H1 (cell line): ENCODE measurements at regions not wholly inside any gene's neighbourhood (a gene's known extent, or its start where the extent isn't known, plus 50 kb on each side); places are given as distances from the start of the nearest gene placed in this dataset.
"Not testable (repeated sequence)": the region's sequence is repeated elsewhere in the genome, so short reads cannot be mapped to it uniquely, and the experiment has no call there.

Source experiments
- CTCF ChIA-PET: fragments of 300-600 bp; sonication (Branson Sonifier 250); formaldehyde crosslinking; loops from one replicate; lab custom pipeline; 2021; ENCODE audit not compliant: partially characterized antibody; lab: Charles Lee
- POLR2A ChIA-PET: fragments of 300-600 bp; sonication (Branson Sonifier 250); formaldehyde crosslinking; loops from one replicate; lab custom pipeline; 2021; ENCODE audit warnings: inconsistent platforms; ENCODE audit not compliant: partially characterized antibody; lab: Charles Lee
- DNase-seq, 2 experiments: peaks; one replicate each; pipeline versions ENCODE4 v3.0.0 to v3.0.0-alpha.2; 2010 to 2022; ENCODE audit warnings: low spot score in 2 of 2, low read depth in 1 of 2, mixed read lengths in 1 of 2
- FAIRE-seq: peaks from 2 replicates; lab custom pipeline; 2011; peaks lifted over from hg19 to GRCh38; lab: Jason Lieb, UNC
- H2AFZ ChIP-seq: 2 replicates; pipeline ENCODE4 v1.8.1; 2012; ENCODE audit warnings: low read length, inconsistent platforms
- H2AK5ac ChIP-seq: 2 replicates; pipeline ENCODE4 v1.6.1; 2013; ENCODE audit warnings: low read depth, low read length
- H2BK120ac ChIP-seq: replicated peaks from 2 replicates; pipeline ENCODE3; 2013; ENCODE audit warnings: low read depth, low read length, inconsistent platforms
- H2BK12ac ChIP-seq: 2 replicates; pipeline ENCODE4 v1.6.1; 2013; ENCODE audit warnings: low read depth, low read length
- H2BK15ac ChIP-seq: 2 replicates; pipeline ENCODE4 v1.6.1; 2013; ENCODE audit warnings: low read length
- H2BK20ac ChIP-seq: 2 replicates; pipeline ENCODE4 v1.6.1; 2013; ENCODE audit warnings: low read length
- H2BK5ac ChIP-seq: 2 replicates; pipeline ENCODE4 v1.6.1; 2013; ENCODE audit warnings: low read depth, low read length
- H3K14ac ChIP-seq: 2 replicates; pipeline ENCODE4 v1.6.1; 2013; ENCODE audit warnings: inconsistent platforms; ENCODE audit not compliant: insufficient read length
- H3K18ac ChIP-seq: 2 replicates; pipeline ENCODE4 v1.6.1; 2013; ENCODE audit warnings: low read length; ENCODE audit errors: extremely low read depth
- H3K23ac ChIP-seq: 2 replicates; pipeline ENCODE4 v1.6.1; 2013; ENCODE audit warnings: inconsistent platforms; ENCODE audit not compliant: insufficient read length
- H3K23me2 ChIP-seq: 2 replicates; pipeline ENCODE4 v1.6.1; 2013; ENCODE audit warnings: low read depth, low read length
- H3K27ac ChIP-seq: 2 replicates; pipeline ENCODE4 v1.6.1; 2011; ENCODE audit warnings: low read depth, low read length, inconsistent platforms
- H3K27me3 ChIP-seq, 4 experiments: replicated peaks in 1 of 4; 1 replicate in 1 of 4; 2 replicates in 3 of 4; pipeline versions ENCODE4 v1.6.1 to v1.8.1; 2011 to 2013; ENCODE audit warnings: low read length in 3 of 4, mild to moderate bottlenecking in 3 of 4, inconsistent platforms in 2 of 4, mixed read lengths in 2 of 4, moderate library complexity in 1 of 4; ENCODE audit not compliant: control insufficient read depth in 3 of 4, insufficient read depth in 3 of 4; ENCODE audit errors: extremely low read depth in 1 of 4
- H3K36me3 ChIP-seq, 4 experiments: 2 replicates each; pipeline versions ENCODE4 v1.6.1 to v1.8.1; 2011 to 2013; ENCODE audit warnings: mild to moderate bottlenecking in 4 of 4, low read length in 3 of 4, moderate library complexity in 2 of 4, control low read depth in 1 of 4, inconsistent platforms in 1 of 4; ENCODE audit not compliant: insufficient read depth in 4 of 4, control insufficient read depth in 2 of 4
- H3K4ac ChIP-seq: replicated peaks from 2 replicates; pipeline ENCODE3; 2013; ENCODE audit warnings: low read length, low read depth, mixed read lengths, inconsistent platforms; ENCODE audit not compliant: insufficient read length
- H3K4me1 ChIP-seq, 4 experiments: replicated peaks in 1 of 4; 1 replicate in 1 of 4; 2 replicates in 3 of 4; pipeline versions ENCODE4 v1.6.1 to v1.8.1; 2011 to 2013; ENCODE audit warnings: low read length in 3 of 4, inconsistent platforms in 2 of 4, mixed read lengths in 1 of 4; ENCODE audit not compliant: insufficient read depth in 4 of 4, control insufficient read depth in 3 of 4
- H3K4me2 ChIP-seq, 2 experiments: 2 replicates each; pipeline versions ENCODE4 v1.6.1 to v1.8.1; 2011 to 2013; ENCODE audit warnings: low read depth in 2 of 2, low read length in 2 of 2, control low read depth in 1 of 2, inconsistent platforms in 1 of 2, mild to moderate bottlenecking in 1 of 2; ENCODE audit not compliant: insufficient read depth in 1 of 2
- H3K4me3 ChIP-seq, 4 experiments: fragments of 200-600, 300-600 bp in 1 of 4; sonication (generic), shearing (Covaris generic), sonication (Bioruptor Twin) in 1 of 4; 2 replicates each; pipeline versions ENCODE4 v1.5.1 to v1.8.1; 2011 to 2016; ENCODE audit warnings: low read length in 4 of 4, low read depth in 3 of 4, control low read depth in 2 of 4, inconsistent platforms in 2 of 4, mild to moderate bottlenecking in 2 of 4, mixed read lengths in 1 of 4, moderate library complexity in 1 of 4; ENCODE audit not compliant: insufficient read depth in 2 of 4; ENCODE audit errors: extremely low read depth in 1 of 4
- H3K56ac ChIP-seq: replicated peaks from 2 replicates; pipeline ENCODE3; 2013; ENCODE audit warnings: low read depth, mild to moderate bottlenecking, mixed read lengths, low read length, inconsistent platforms; ENCODE audit not compliant: insufficient read length
- H3K79me1 ChIP-seq: 2 replicates; pipeline ENCODE4 v1.6.1; 2013; ENCODE audit warnings: low read depth, low read length, control low read depth
- H3K79me2 ChIP-seq, 2 experiments: 2 replicates each; pipeline versions ENCODE4 v1.6.1 to v1.8.1; 2012 to 2013; ENCODE audit warnings: low read length in 2 of 2, mild to moderate bottlenecking in 2 of 2, inconsistent platforms in 1 of 2; ENCODE audit not compliant: insufficient read depth in 2 of 2, control insufficient read depth in 1 of 2
- H3K9ac ChIP-seq, 4 experiments: replicated peaks in 1 of 4; 1 replicate in 1 of 4; 2 replicates in 3 of 4; pipeline versions ENCODE4 v1.6.1 to v1.8.1; 2011 to 2013; ENCODE audit warnings: low read depth in 3 of 4, low read length in 3 of 4, control low read depth in 2 of 4, mild to moderate bottlenecking in 2 of 4, moderate library complexity in 2 of 4, inconsistent platforms in 1 of 4; ENCODE audit errors: extremely low read depth in 1 of 4
- H3K9me3 ChIP-seq, 2 experiments: 2 replicates each; pipeline versions ENCODE4 v1.6.1 to v1.8.1; 2012 to 2013; ENCODE audit warnings: mild to moderate bottlenecking in 2 of 2, moderate library complexity in 2 of 2, control low read depth in 1 of 2, inconsistent platforms in 1 of 2, low read depth in 1 of 2, low read length in 1 of 2, mixed read lengths in 1 of 2; ENCODE audit not compliant: insufficient read depth in 2 of 2
- H4K20me1 ChIP-seq, 2 experiments: replicated peaks in 1 of 2; 2 replicates each; pipeline versions ENCODE3 to v1.8.1; 2011 to 2013; ENCODE audit warnings: inconsistent platforms in 2 of 2, low read length in 2 of 2, mild to moderate bottlenecking in 1 of 2; ENCODE audit not compliant: insufficient read depth in 2 of 2, control insufficient read depth in 1 of 2
- H4K5ac ChIP-seq: 2 replicates; pipeline ENCODE4 v1.6.1; 2013; ENCODE audit warnings: low read length, low read depth, mixed read lengths, inconsistent platforms; ENCODE audit not compliant: insufficient read length
- H4K8ac ChIP-seq: 2 replicates; pipeline ENCODE4 v1.8.0; 2013; ENCODE audit warnings: mild to moderate bottlenecking, moderate library complexity, low read length, inconsistent platforms; ENCODE audit not compliant: insufficient read depth; ENCODE audit errors: extremely low read depth
- H4K91ac ChIP-seq: replicated peaks from 2 replicates; pipeline ENCODE3; 2013; ENCODE audit warnings: low read length, mixed read lengths, inconsistent platforms; ENCODE audit not compliant: insufficient read length
- WGBS, 2 experiments: shearing (Covaris generic) in 1 of 2; methylation state at CpG; one replicate each; pipeline versions ENCODE4 v1.1.6 to v1.1.7; 2013 to 2015; ENCODE audit warnings: low lambda C conversion rate in 2 of 2, mixed read lengths in 2 of 2, inconsistent platforms in 1 of 2, low coverage in 1 of 2, missing lambda C conversion rate in 1 of 2; ENCODE audit not compliant: insufficient replicate concordance in 2 of 2, insufficient coverage in 1 of 2, insufficient read length in 1 of 2; ENCODE audit errors: extremely low coverage in 1 of 2, missing lambda C conversion rate in 1 of 2; 5-methylcytosine and 5-hydroxymethylcytosine counted together

DNA sequence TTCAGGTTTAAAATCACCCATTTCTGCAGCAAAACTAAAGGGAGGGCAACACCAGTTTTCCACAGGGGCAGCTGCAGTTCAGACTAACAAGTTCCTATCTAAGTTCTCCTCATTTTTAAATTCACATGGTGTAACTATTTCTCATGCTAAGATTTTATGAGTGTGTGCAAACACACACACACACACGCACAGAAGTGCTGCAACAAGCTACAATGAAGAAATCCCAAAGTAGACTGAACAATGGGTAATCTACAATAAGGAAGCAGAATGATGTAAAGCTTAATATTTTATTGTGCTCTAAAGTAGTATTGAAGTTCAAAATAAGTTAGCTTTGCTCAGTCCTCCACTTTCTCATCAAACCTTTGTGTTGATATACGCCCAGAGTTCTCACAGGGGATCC lies 140.8 kb upstream of the SPATA31A3 start:
- 93% methylated on average over 1 of the region's 2 CpGs; no CpG with 5 or more reads in 1 of the 2 experiments for WGBS, 2 experiments
- H2BK5ac ChIP-seq, H3K79me1 ChIP-seq, H2AFZ ChIP-seq, H3K27ac ChIP-seq, H4K8ac ChIP-seq, H3K56ac ChIP-seq, FAIRE-seq, H2BK20ac ChIP-seq, H3K79me2 ChIP-seq, H3K9ac ChIP-seq, H3K27me3 ChIP-seq, H3K14ac ChIP-seq, H3K4me1 ChIP-seq, H3K18ac ChIP-seq, H2BK120ac ChIP-seq, H3K36me3 ChIP-seq, H2BK12ac ChIP-seq, CTCF ChIA-PET, H4K5ac ChIP-seq, POLR2A ChIA-PET, H4K91ac ChIP-seq, DNase-seq, H2AK5ac ChIP-seq, H2BK15ac ChIP-seq, H3K9me3 ChIP-seq, H4K20me1 ChIP-seq, H3K23ac ChIP-seq, H3K23me2 ChIP-seq, H3K4ac ChIP-seq, H3K4me2 ChIP-seq, H3K4me3 ChIP-seq: not testable (repeated sequence)

- H3K14ac ChIP-seq, H3K4me1 ChIP-seq, H3K79me2 ChIP-seq, H3K9ac ChIP-seq, H4K20me1 ChIP-seq, H2BK15ac ChIP-seq, H3K56ac ChIP-seq, H2BK20ac ChIP-seq, H3K27ac ChIP-seq, H2AFZ ChIP-seq, H3K4me3 ChIP-seq, H3K27me3 ChIP-seq, H4K8ac ChIP-seq, DNase-seq, H4K91ac ChIP-seq, H3K36me3 ChIP-seq, H3K23me2 ChIP-seq, H3K4ac ChIP-seq, H2BK5ac ChIP-seq, H2BK120ac ChIP-seq, POLR2A ChIA-PET, H2AK5ac ChIP-seq, H4K5ac ChIP-seq, H3K79me1 ChIP-seq, H3K4me2 ChIP-seq, FAIRE-seq, CTCF ChIA-PET, H3K18ac ChIP-seq, H3K9me3 ChIP-seq, H3K23ac ChIP-seq, H2BK12ac ChIP-seq: not testable (repeated sequence)
- WGBS, 2 experiments: no CpG with 5 or more reads among the region's 6 CpGs
Observed at GRCh38 chr9:67116761-67117160, 124.4 kb upstream of the SPATA31A3 start.
